Neural cell (in vitro differentiated cells): ENCODE measurements at regions not wholly inside any gene's neighbourhood (a gene's known extent, or its start where the extent isn't known, plus 50 kb on each side); places are given as distances from the start of the nearest gene placed in this dataset.

Experiments used
- EP300 ChIP-seq: fragments of 450-650 bp; conservative IDR thresholded peaks from 2 replicates; pipeline ENCODE4 v1.6.1; 2014; ENCODE audit warnings: antibody characterized with exemption, mild to moderate bottlenecking, moderate library complexity; ENCODE audit not compliant: poor library complexity, severe bottlenecking
- EZH2 ChIP-seq: fragments of 200-600, 300-800 bp; shearing (Covaris generic), sonication (generic); IDR thresholded peaks from 2 replicates; pipeline ENCODE4 v1.6.1; 2014; ENCODE audit warnings: antibody characterized with exemption, low read length, borderline replicate concordance, mild to moderate bottlenecking; ENCODE audit not compliant: insufficient read depth, poor library complexity, severe bottlenecking
- POLR2AphosphoS5 ChIP-seq: IDR thresholded peaks from 2 replicates; pipeline ENCODE4 v1.6.1; 2012
- RAD21 ChIP-seq: fragments of 450-650 bp; conservative IDR thresholded peaks from 2 replicates; pipeline ENCODE4 v1.6.1; 2014; ENCODE audit warnings: antibody characterized with exemption, mild to moderate bottlenecking, moderate library complexity
- REST ChIP-seq: IDR thresholded peaks from 2 replicates; pipeline ENCODE4 v1.6.1; 2012; ENCODE audit warnings: borderline replicate concordance
- TF ChIP-seq, protein P1 (sequence below): fragments of 450-650 bp; IDR thresholded peaks from 2 replicates; pipeline ENCODE4 v1.5.1; 2014; ENCODE audit warnings: antibody characterized with exemption, mild to moderate bottlenecking, moderate library complexity; ENCODE audit not compliant: poor library complexity, severe bottlenecking

DNA sequence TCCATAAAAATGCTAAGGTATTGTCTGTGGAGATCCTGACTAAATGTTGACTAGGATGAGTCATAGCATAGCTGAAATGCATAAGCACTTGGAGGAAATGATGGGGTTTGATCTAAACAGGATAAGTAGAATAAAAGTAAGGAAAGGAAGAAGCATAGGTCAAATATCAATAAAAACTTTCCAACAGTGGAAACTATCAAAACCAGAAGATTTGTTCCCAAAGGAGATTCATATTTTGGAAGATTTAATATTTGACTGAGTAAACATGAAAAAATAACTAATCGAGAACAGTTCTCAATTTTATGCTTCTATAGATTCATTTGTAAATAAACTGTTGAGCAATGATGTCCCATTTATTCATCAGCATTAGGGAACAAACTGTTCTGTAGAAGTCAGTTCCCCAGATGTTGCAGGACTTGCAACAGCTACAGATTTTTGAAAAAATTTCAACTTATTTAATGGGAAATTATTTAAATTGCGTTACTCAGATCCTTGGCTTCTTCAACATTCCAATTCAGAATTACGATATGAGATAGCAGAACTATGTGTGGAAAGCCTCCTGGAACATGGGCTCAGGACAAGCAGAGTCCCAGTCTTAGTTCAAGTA lies 133.7 kb upstream of the TBX18 start:
- TF ChIP-seq REST: no peak
- TF ChIP-seq, protein P1, sequence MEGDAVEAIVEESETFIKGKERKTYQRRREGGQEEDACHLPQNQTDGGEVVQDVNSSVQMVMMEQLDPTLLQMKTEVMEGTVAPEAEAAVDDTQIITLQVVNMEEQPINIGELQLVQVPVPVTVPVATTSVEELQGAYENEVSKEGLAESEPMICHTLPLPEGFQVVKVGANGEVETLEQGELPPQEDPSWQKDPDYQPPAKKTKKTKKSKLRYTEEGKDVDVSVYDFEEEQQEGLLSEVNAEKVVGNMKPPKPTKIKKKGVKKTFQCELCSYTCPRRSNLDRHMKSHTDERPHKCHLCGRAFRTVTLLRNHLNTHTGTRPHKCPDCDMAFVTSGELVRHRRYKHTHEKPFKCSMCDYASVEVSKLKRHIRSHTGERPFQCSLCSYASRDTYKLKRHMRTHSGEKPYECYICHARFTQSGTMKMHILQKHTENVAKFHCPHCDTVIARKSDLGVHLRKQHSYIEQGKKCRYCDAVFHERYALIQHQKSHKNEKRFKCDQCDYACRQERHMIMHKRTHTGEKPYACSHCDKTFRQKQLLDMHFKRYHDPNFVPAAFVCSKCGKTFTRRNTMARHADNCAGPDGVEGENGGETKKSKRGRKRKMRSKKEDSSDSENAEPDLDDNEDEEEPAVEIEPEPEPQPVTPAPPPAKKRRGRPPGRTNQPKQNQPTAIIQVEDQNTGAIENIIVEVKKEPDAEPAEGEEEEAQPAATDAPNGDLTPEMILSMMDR: no peak
- no peak for TF ChIP-seq POLR2AphosphoS5
- no peak for TF ChIP-seq EZH2
- no peak for TF ChIP-seq EP300
- no peak for TF ChIP-seq RAD21
